Thyroid gland (tissue), 4 donors: ENCODE measurements at regions not wholly inside any gene's neighbourhood (a gene's known extent, or its start where the extent isn't known, plus 50 kb on each side); places are given as distances from the start of the nearest gene placed in this dataset.

Experiments
- POLR2A ChIP-seq, 2 donors: fragments of 450-650 bp; IDR thresholded peaks; one replicate each; pipeline ENCODE4 v1.6.1; 2017; ENCODE audit warnings: antibody characterized with exemption in 2 of 2, mild to moderate bottlenecking in 2 of 2, moderate library complexity in 1 of 2
- TF ChIP-seq, protein P1 (sequence below), 6 experiments: fragments of 200-600 bp in 3 of 6; fragments of 450-650 bp in 3 of 6; sonication (generic) in 3 of 6; IDR thresholded peaks; one replicate each; pipeline ENCODE4 v1.5.1; 2016 to 2019; ENCODE audit warnings: antibody characterized with exemption in 6 of 6, mild to moderate bottlenecking in 2 of 6, inconsistent platforms in 1 of 6, moderate library complexity in 1 of 6

GRCh38 chr20:56828402-56828801, 199.3 kb downstream of the TFAP2C start:
- TF ChIP-seq, protein P1, sequence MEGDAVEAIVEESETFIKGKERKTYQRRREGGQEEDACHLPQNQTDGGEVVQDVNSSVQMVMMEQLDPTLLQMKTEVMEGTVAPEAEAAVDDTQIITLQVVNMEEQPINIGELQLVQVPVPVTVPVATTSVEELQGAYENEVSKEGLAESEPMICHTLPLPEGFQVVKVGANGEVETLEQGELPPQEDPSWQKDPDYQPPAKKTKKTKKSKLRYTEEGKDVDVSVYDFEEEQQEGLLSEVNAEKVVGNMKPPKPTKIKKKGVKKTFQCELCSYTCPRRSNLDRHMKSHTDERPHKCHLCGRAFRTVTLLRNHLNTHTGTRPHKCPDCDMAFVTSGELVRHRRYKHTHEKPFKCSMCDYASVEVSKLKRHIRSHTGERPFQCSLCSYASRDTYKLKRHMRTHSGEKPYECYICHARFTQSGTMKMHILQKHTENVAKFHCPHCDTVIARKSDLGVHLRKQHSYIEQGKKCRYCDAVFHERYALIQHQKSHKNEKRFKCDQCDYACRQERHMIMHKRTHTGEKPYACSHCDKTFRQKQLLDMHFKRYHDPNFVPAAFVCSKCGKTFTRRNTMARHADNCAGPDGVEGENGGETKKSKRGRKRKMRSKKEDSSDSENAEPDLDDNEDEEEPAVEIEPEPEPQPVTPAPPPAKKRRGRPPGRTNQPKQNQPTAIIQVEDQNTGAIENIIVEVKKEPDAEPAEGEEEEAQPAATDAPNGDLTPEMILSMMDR (IDR thresholded peaks at IDR 0.05), result no peak
- TF ChIP-seq POLR2A (IDR thresholded peaks at IDR 0.05), result no peak
